ENCODE measurements at regions not wholly inside any gene's neighbourhood (a gene's known extent, or its start where the extent isn't known, plus 50 kb on each side); places are given as distances from the start of the nearest gene placed in this dataset.

GRCh38 chr6:21312118-21312517 lies 281.4 kb upstream of the SOX4 start:
- Histone ChIP-seq H3K4me3 (ENCODE audit: low read depth, low read length) (no peak overlapping the region), H3K9me3 (ENCODE audit: severe bottlenecking) (no peaks in the 10 kb centered on the region), H3K36me3 (no peaks in the 10 kb centered on the region), H3K27me3 (ENCODE audit: insufficient read depth, low read depth, severe bottlenecking) (no peaks in the 10 kb centered on the region), H3K27ac (no peak overlapping the region)
- no peak for DNase-seq
- TF ChIP-seq CTCF (IDR thresholded peaks at IDR 0.05; ENCODE audit: low read depth, low read length) = no peak

- no peak for TF ChIP-seq CTCF (IDR thresholded peaks at IDR 0.05; ENCODE audit: low read depth, low read length)
- Histone ChIP-seq H3K9me3 (ENCODE audit: severe bottlenecking) (peaks cover 10% of the 10 kb centered on the region), H3K27ac (no peak overlapping the region), H3K27me3 (ENCODE audit: insufficient read depth, low read depth, severe bottlenecking) (no peaks in the 10 kb centered on the region), H3K36me3 (no peaks in the 10 kb centered on the region), H3K4me3 (ENCODE audit: low read depth, low read length) (no peak overlapping the region)
- no peak for DNase-seq
Observed at GRCh38 chr6:21317642-21318041, 275.9 kb upstream of the SOX4 start.

GRCh38 chr6:21321076-21321475 lies 272.5 kb upstream of the SOX4 start:
- H3K9me3 ChIP-seq (ENCODE audit: severe bottlenecking) = peaks cover 10% of the 10 kb centered on the region
- no peaks in the 10 kb centered on the region for H3K27me3 ChIP-seq (ENCODE audit: insufficient read depth, low read depth, severe bottlenecking)
- H3K27ac ChIP-seq = no peak overlapping the region
- DNase-seq = no peak
- no peak for TF ChIP-seq CTCF (IDR thresholded peaks at IDR 0.05; ENCODE audit: low read depth, low read length)
- H3K4me3 ChIP-seq (ENCODE audit: low read depth, low read length) = no peak overlapping the region
- no peaks in the 10 kb centered on the region for H3K36me3 ChIP-seq

GRCh38 chr6:21321531-21321930 lies 272.0 kb upstream of the SOX4 start:
- Histone ChIP-seq H3K36me3 (no peaks in the 10 kb centered on the region), H3K27me3 (ENCODE audit: insufficient read depth, low read depth, severe bottlenecking) (no peaks in the 10 kb centered on the region), H3K9me3 (ENCODE audit: severe bottlenecking) (peaks cover 10% of the 10 kb centered on the region), H3K27ac (no peak overlapping the region), H3K4me3 (ENCODE audit: low read depth, low read length) (no peak overlapping the region)
- TF ChIP-seq CTCF (IDR thresholded peaks at IDR 0.05; ENCODE audit: low read depth, low read length) = no peak
- no peak for DNase-seq

- DNase-seq = no peak
- Histone ChIP-seq H3K36me3 (no peaks in the 10 kb centered on the region), H3K9me3 (ENCODE audit: severe bottlenecking) (peaks cover 10% of the 10 kb centered on the region), H3K27me3 (ENCODE audit: insufficient read depth, low read depth, severe bottlenecking) (no peaks in the 10 kb centered on the region), H3K27ac (no peak overlapping the region), H3K4me3 (ENCODE audit: low read depth, low read length) (no peak overlapping the region)
- TF ChIP-seq CTCF (IDR thresholded peaks at IDR 0.05; ENCODE audit: low read depth, low read length) = no peak
Observed at GRCh38 chr6:21323577-21323976, 270.0 kb upstream of the SOX4 start.

- Histone ChIP-seq H3K27ac (no peak overlapping the region), H3K27me3 (ENCODE audit: insufficient read depth, low read depth, severe bottlenecking) (no peaks in the 10 kb centered on the region), H3K4me3 (ENCODE audit: low read depth, low read length) (no peak overlapping the region), H3K36me3 (no peaks in the 10 kb centered on the region), H3K9me3 (ENCODE audit: severe bottlenecking) (peaks cover under 1% of the 10 kb centered on the region)
- no peak for TF ChIP-seq CTCF (IDR thresholded peaks at IDR 0.05; ENCODE audit: low read depth, low read length)
- DNase-seq = no peak
Observed at GRCh38 chr6:21325201-21325856, 268.2 kb upstream of the SOX4 start.

Measured in WERI-Rb-1 (cell line).